BLaER1 (cell line): ENCODE measurements at regions not wholly inside any gene's neighbourhood (a gene's known extent, or its start where the extent isn't known, plus 50 kb on each side); places are given as distances from the start of the nearest gene placed in this dataset.

Experiments used
- H3K27ac ChIP-seq: shearing (Covaris generic); formaldehyde crosslinking; 2 replicates; pipeline ENCODE4 v1.8.1; 2022
- H3K27me3 ChIP-seq: shearing (Covaris generic); formaldehyde crosslinking; 2 replicates; pipeline ENCODE4 v1.8.1; 2022
- H3K36me3 ChIP-seq: shearing (Covaris generic); formaldehyde crosslinking; 2 replicates; pipeline ENCODE4 v1.8.1; 2022
- H3K4me1 ChIP-seq: shearing (Covaris generic); formaldehyde crosslinking; 2 replicates; pipeline ENCODE4 v1.8.1; 2022
- H3K4me2 ChIP-seq: shearing (Covaris generic); formaldehyde crosslinking; 2 replicates; pipeline ENCODE4 v1.8.1; 2022
- H3K4me3 ChIP-seq: shearing (Covaris generic); formaldehyde crosslinking; 2 replicates; pipeline ENCODE4 v1.8.1; 2022
- H3K9ac ChIP-seq: shearing (Covaris generic); formaldehyde crosslinking; 2 replicates; pipeline ENCODE4 v1.8.1; 2022
- H3K9me3 ChIP-seq: shearing (Covaris generic); formaldehyde crosslinking; 2 replicates; pipeline ENCODE4 v1.8.1; 2022
- H4K20me1 ChIP-seq: shearing (Covaris generic); formaldehyde crosslinking; 2 replicates; pipeline ENCODE4 v1.8.1; 2022
- Cebpa-rat ChIP-seq: shearing (Covaris generic); IDR thresholded peaks from 2 replicates; pipeline ENCODE4 v1.8.1; 2022

- no peaks in the 10 kb centered on the region for H3K36me3 ChIP-seq
- H3K4me3 ChIP-seq = no peak overlapping the region
- no peaks in the 10 kb centered on the region for H4K20me1 ChIP-seq
- no peak overlapping the region for H3K9ac ChIP-seq
- no peak for TF ChIP-seq Cebpa-rat
- no peak overlapping the region for H3K4me2 ChIP-seq
- peaks cover 14% of the 10 kb centered on the region for H3K4me1 ChIP-seq
- no peaks in the 10 kb centered on the region for H3K27me3 ChIP-seq
- peaks cover 29% of the 10 kb centered on the region for H3K9me3 ChIP-seq
- H3K27ac ChIP-seq = no peak overlapping the region
Measured at GRCh38 chr9:7937761-7938491, 138.3 kb upstream of the DMAC1 start.

- no peaks in the 10 kb centered on the region for H3K27me3 ChIP-seq
- H3K4me3 ChIP-seq = no peak overlapping the region
- H3K9ac ChIP-seq = no peak overlapping the region
- H3K4me1 ChIP-seq = peaks cover 14% of the 10 kb centered on the region
- no peak overlapping the region for H3K27ac ChIP-seq
- H3K9me3 ChIP-seq = peaks cover 27% of the 10 kb centered on the region
- TF ChIP-seq Cebpa-rat = no peak
- no peaks in the 10 kb centered on the region for H4K20me1 ChIP-seq
- no peaks in the 10 kb centered on the region for H3K36me3 ChIP-seq
- no peak overlapping the region for H3K4me2 ChIP-seq
Measured at GRCh38 chr9:7936996-7937395, 137.4 kb upstream of the DMAC1 start.

GRCh38 chr9:7936163-7936562 is 136.6 kb upstream of the DMAC1 start:
- Histone ChIP-seq H3K4me1 (peaks cover 14% of the 10 kb centered on the region), H3K4me2 (peak overlapping the region; percentile 46), H3K4me3 (no peak overlapping the region), H3K27ac (peak overlapping the region; percentile 51), H3K9me3 (peaks cover 27% of the 10 kb centered on the region), H3K36me3 (no peaks in the 10 kb centered on the region), H3K27me3 (no peaks in the 10 kb centered on the region), H3K9ac (no peak overlapping the region), H4K20me1 (no peaks in the 10 kb centered on the region)
- no peak for TF ChIP-seq Cebpa-rat

GRCh38 chr9:7935681-7936080 is 136.1 kb upstream of the DMAC1 start:
- Histone ChIP-seq H3K27ac (peak overlapping the region; percentile 51), H3K4me3 (no peak overlapping the region), H4K20me1 (no peaks in the 10 kb centered on the region), H3K27me3 (no peaks in the 10 kb centered on the region), H3K4me1 (peaks cover 14% of the 10 kb centered on the region), H3K4me2 (peak overlapping the region; percentile 46), H3K36me3 (no peaks in the 10 kb centered on the region), H3K9ac (no peak overlapping the region), H3K9me3 (peaks cover 26% of the 10 kb centered on the region)
- TF ChIP-seq Cebpa-rat = no peak

- H3K4me3 ChIP-seq = no peak overlapping the region
- H3K9me3 ChIP-seq = no peaks in the 10 kb centered on the region
- TF ChIP-seq Cebpa-rat = no peak
- H3K4me1 ChIP-seq = peaks cover 14% of the 10 kb centered on the region
- no peaks in the 10 kb centered on the region for H3K27me3 ChIP-seq
- H3K36me3 ChIP-seq = no peaks in the 10 kb centered on the region
- H3K27ac ChIP-seq = no peak overlapping the region
- H3K9ac ChIP-seq = no peak overlapping the region
- no peaks in the 10 kb centered on the region for H4K20me1 ChIP-seq
- no peak overlapping the region for H3K4me2 ChIP-seq
Measured at GRCh38 chr9:7932767-7933166, 133.2 kb upstream of the DMAC1 start.

- no peak overlapping the region for H3K4me3 ChIP-seq
- no peak overlapping the region for H3K9ac ChIP-seq
- no peaks in the 10 kb centered on the region for H3K27me3 ChIP-seq
- no peak overlapping the region for H3K4me2 ChIP-seq
- no peaks in the 10 kb centered on the region for H3K36me3 ChIP-seq
- 0 out of 2 replicates have a peak, but pooled peaks cover 6% of the 10 kb centered on the region for H3K9me3 ChIP-seq
- H3K4me1 ChIP-seq = peaks cover 3% of the 10 kb centered on the region
- H3K27ac ChIP-seq = no peak overlapping the region
- H4K20me1 ChIP-seq = no peaks in the 10 kb centered on the region
- no peak for TF ChIP-seq Cebpa-rat
Measured at GRCh38 chr9:7930613-7931012, 131.0 kb upstream of the DMAC1 start.

GRCh38 chr9:7921545-7922197 is 122.1 kb upstream of the DMAC1 start:
- Histone ChIP-seq H4K20me1 (no peaks in the 10 kb centered on the region), H3K4me2 (peak overlapping the region; percentile 71), H3K4me1 (peaks cover 17% of the 10 kb centered on the region), H3K27me3 (no peaks in the 10 kb centered on the region), H3K36me3 (no peaks in the 10 kb centered on the region), H3K9ac (peak overlapping the region; percentile 46; the same call in 1 of the 2 replicates), H3K27ac (peak overlapping the region; percentile 66), H3K9me3 (0 out of 2 replicates have a peak, but pooled peaks cover 5% of the 10 kb centered on the region), H3K4me3 (no peak overlapping the region)
- no peak for TF ChIP-seq Cebpa-rat

- no peak for TF ChIP-seq Cebpa-rat
- H3K9me3 ChIP-seq = no peaks in the 10 kb centered on the region
- no peak overlapping the region for H3K9ac ChIP-seq
- no peaks in the 10 kb centered on the region for H3K27me3 ChIP-seq
- H3K4me1 ChIP-seq = peaks cover 13% of the 10 kb centered on the region
- no peak overlapping the region for H3K4me2 ChIP-seq
- H3K4me3 ChIP-seq = no peak overlapping the region
- no peak overlapping the region for H3K27ac ChIP-seq
- H4K20me1 ChIP-seq = no peaks in the 10 kb centered on the region
- no peaks in the 10 kb centered on the region for H3K36me3 ChIP-seq
Measured at GRCh38 chr9:7912037-7912535, 112.5 kb upstream of the DMAC1 start.

- no peaks in the 10 kb centered on the region for H3K27me3 ChIP-seq
- no peak for TF ChIP-seq Cebpa-rat
- no peaks in the 10 kb centered on the region for H3K9me3 ChIP-seq
- no peaks in the 10 kb centered on the region for H3K36me3 ChIP-seq
- no peak overlapping the region for H3K27ac ChIP-seq
- peak overlapping the region; percentile 56 for H3K4me2 ChIP-seq
- no peak overlapping the region for H3K4me3 ChIP-seq
- no peaks in the 10 kb centered on the region for H4K20me1 ChIP-seq
- H3K4me1 ChIP-seq = peaks cover 13% of the 10 kb centered on the region
- no peak overlapping the region for H3K9ac ChIP-seq
Measured at GRCh38 chr9:7910426-7911020, 110.9 kb upstream of the DMAC1 start.

GRCh38 chr9:7909537-7909936 is 110.0 kb upstream of the DMAC1 start:
- Histone ChIP-seq H3K4me3 (no peak overlapping the region), H4K20me1 (no peaks in the 10 kb centered on the region), H3K4me2 (no peak overlapping the region), H3K27me3 (no peaks in the 10 kb centered on the region), H3K36me3 (no peaks in the 10 kb centered on the region), H3K9me3 (no peaks in the 10 kb centered on the region), H3K4me1 (peaks cover 13% of the 10 kb centered on the region), H3K27ac (no peak overlapping the region), H3K9ac (no peak overlapping the region)
- TF ChIP-seq Cebpa-rat = no peak
